Breast epithelium (tissue), 4 donors: ENCODE measurements at regions not wholly inside any gene's neighbourhood (a gene's known extent, or its start where the extent isn't known, plus 50 kb on each side); places are given as distances from the start of the nearest gene placed in this dataset.

Experiments
- DNase-seq, 2 donors: peaks; one replicate each; pipeline ENCODE4 v3.0.0-alpha.2; 2019; ENCODE audit warnings: low spot score in 2 of 2
- H3K27ac ChIP-seq, 2 donors: fragments of 200-600 bp; sonication (generic) in 1 of 2; one replicate each; pipeline ENCODE4 v1.5.1; 2016 to 2019; ENCODE audit warnings: mild to moderate bottlenecking in 1 of 2
- H3K27me3 ChIP-seq, 2 donors: fragments of 200-600 bp; sonication (generic) in 1 of 2; one replicate each; pipeline versions ENCODE4 v1.5.1 to v1.6.0; 2017 to 2019; ENCODE audit warnings: control low read depth in 1 of 2, mild to moderate bottlenecking in 1 of 2
- H3K36me3 ChIP-seq: fragments of 200-600 bp; one replicate; pipeline ENCODE4 v1.5.1; 2019
- H3K4me1 ChIP-seq, 2 donors: fragments of 200-600 bp; sonication (generic); one replicate each; pipeline ENCODE4 v1.5.1; 2016 to 2019; ENCODE audit warnings: control low read depth in 1 of 2
- H3K4me3 ChIP-seq, 3 donors: fragments of 200-600 bp; sonication (generic); 1 replicate in 2 of 3; 2 replicates in 1 of 3; pipeline ENCODE4 v1.5.1; 2016 to 2019; ENCODE audit warnings: mild to moderate bottlenecking in 3 of 3, moderate library complexity in 2 of 3
- H3K9me3 ChIP-seq, 2 donors: fragments of 200-600 bp; sonication (generic) in 1 of 2; one replicate each; pipeline ENCODE4 v1.5.1; 2016 to 2019; ENCODE audit warnings: control low read depth in 1 of 2
- CTCF ChIP-seq, 3 donors: fragments of 450-650 bp; IDR thresholded peaks; one replicate each; pipeline ENCODE4 v1.5.1; 2016 to 2017; ENCODE audit warnings: antibody characterized with exemption in 3 of 3, mild to moderate bottlenecking in 3 of 3, moderate library complexity in 3 of 3
- POLR2A ChIP-seq: fragments of 450-650 bp; IDR thresholded peaks from one replicate; pipeline ENCODE4 v1.6.1; 2016; ENCODE audit warnings: antibody characterized with exemption, mild to moderate bottlenecking, moderate library complexity
- POLR2AphosphoS5 ChIP-seq, 3 donors: sonication (generic); formaldehyde crosslinking; IDR thresholded peaks; one replicate each; pipeline ENCODE4 v1.6.1; 2017; ENCODE audit warnings: antibody characterized with exemption in 3 of 3
- intact Hi-C: fragments of 100-400 bp; cut with DNase I; formaldehyde crosslinking; loops from one replicate; pipeline ENCODE4 v1.15.1; 2023; ENCODE audit warnings: low total_unique reads

- no peak for DNase-seq
- no peaks in the 10 kb centered on the region for H3K9me3 ChIP-seq
- intact Hi-C loops = no loop called here
- H3K27me3 ChIP-seq = no peaks in the 10 kb centered on the region
- H3K4me1 ChIP-seq = no peaks in the 10 kb centered on the region
- H3K4me3 ChIP-seq = no peak overlapping the region
- H3K27ac ChIP-seq = no peak overlapping the region
- no peaks in the 10 kb centered on the region for H3K36me3 ChIP-seq
- TF ChIP-seq CTCF (IDR thresholded peaks at IDR 0.05) (no peak), POLR2AphosphoS5 (IDR thresholded peaks at IDR 0.05) (no peak), POLR2A (no peak)
Observed at GRCh38 chr6:22706651-22707050, 137.3 kb downstream of the HDGFL1 start.

- Histone ChIP-seq H3K27me3 (no peaks in the 10 kb centered on the region), H3K27ac (no peak overlapping the region), H3K4me1 (no peaks in the 10 kb centered on the region), H3K4me3 (no peak overlapping the region), H3K36me3 (no peaks in the 10 kb centered on the region), H3K9me3 (no peaks in the 10 kb centered on the region)
- TF ChIP-seq POLR2A (no peak), POLR2AphosphoS5 (IDR thresholded peaks at IDR 0.05) (no peak), CTCF (IDR thresholded peaks at IDR 0.05) (no peak)
- no peak for DNase-seq
- intact Hi-C loops = no loop called here
Observed at GRCh38 chr6:22708469-22708868, 139.1 kb downstream of the HDGFL1 start.

GRCh38 chr6:22709803-22710202, 140.4 kb downstream of the HDGFL1 start:
- Histone ChIP-seq H3K9me3 (no peaks in the 10 kb centered on the region), H3K36me3 (no peaks in the 10 kb centered on the region), H3K4me1 (no peaks in the 10 kb centered on the region), H3K27me3 (no peaks in the 10 kb centered on the region), H3K27ac (no peak overlapping the region), H3K4me3 (no peak overlapping the region)
- DNase-seq = no peak
- intact Hi-C loops = no loop called here
- TF ChIP-seq POLR2A (no peak), POLR2AphosphoS5 (IDR thresholded peaks at IDR 0.05) (no peak), CTCF (IDR thresholded peaks at IDR 0.05) (no peak)

- intact Hi-C loops = no loop called here
- Histone ChIP-seq H3K36me3 (no peaks in the 10 kb centered on the region), H3K27ac (no peak overlapping the region), H3K4me3 (no peak overlapping the region), H3K9me3 (no peaks in the 10 kb centered on the region), H3K4me1 (no peaks in the 10 kb centered on the region), H3K27me3 (no peaks in the 10 kb centered on the region)
- no peak for DNase-seq
- no peak for TF ChIP-seq CTCF (IDR thresholded peaks at IDR 0.05)
- no peak for TF ChIP-seq POLR2A
- no peak for TF ChIP-seq POLR2AphosphoS5 (IDR thresholded peaks at IDR 0.05)
Observed at GRCh38 chr6:22716721-22717120, 147.4 kb downstream of the HDGFL1 start.

- H3K9me3 ChIP-seq = peaks cover 5 to 7% of the 10 kb centered on the region in 2 donors
- H3K27me3 ChIP-seq = no peaks in the 10 kb centered on the region
- no peak overlapping the region for H3K4me3 ChIP-seq
- DNase-seq = no peak
- H3K27ac ChIP-seq = no peak overlapping the region
- H3K36me3 ChIP-seq = no peaks in the 10 kb centered on the region
- intact Hi-C loops = no loop called here
- TF ChIP-seq POLR2AphosphoS5 (IDR thresholded peaks at IDR 0.05) (no peak), POLR2A (no peak), CTCF (IDR thresholded peaks at IDR 0.05) (no peak)
- no peaks in the 10 kb centered on the region for H3K4me1 ChIP-seq
Observed at GRCh38 chr6:22717915-22718314, 148.5 kb downstream of the HDGFL1 start.
